Neural cell (in vitro differentiated cells): ENCODE measurements at regions not wholly inside any gene's neighbourhood (a gene's known extent, or its start where the extent isn't known, plus 50 kb on each side); places are given as distances from the start of the nearest gene placed in this dataset.
"Not testable (repeated sequence)": the region's sequence is repeated elsewhere in the genome, so short reads cannot be mapped to it uniquely, and the experiment has no call there.

Experiments used
- CTCF ChIP-seq: fragments of 450-650 bp; IDR thresholded peaks from 2 replicates; pipeline ENCODE4 v1.5.1; 2014; ENCODE audit warnings: antibody characterized with exemption, mild to moderate bottlenecking, moderate library complexity; ENCODE audit not compliant: poor library complexity, severe bottlenecking
- EP300 ChIP-seq: fragments of 450-650 bp; conservative IDR thresholded peaks from 2 replicates; pipeline ENCODE4 v1.6.1; 2014; ENCODE audit warnings: antibody characterized with exemption, mild to moderate bottlenecking, moderate library complexity; ENCODE audit not compliant: poor library complexity, severe bottlenecking
- EZH2 ChIP-seq: fragments of 200-600, 300-800 bp; shearing (Covaris generic), sonication (generic); IDR thresholded peaks from 2 replicates; pipeline ENCODE4 v1.6.1; 2014; ENCODE audit warnings: antibody characterized with exemption, low read length, borderline replicate concordance, mild to moderate bottlenecking; ENCODE audit not compliant: insufficient read depth, poor library complexity, severe bottlenecking
- POLR2AphosphoS5 ChIP-seq: IDR thresholded peaks from 2 replicates; pipeline ENCODE4 v1.6.1; 2012
- RAD21 ChIP-seq: fragments of 450-650 bp; conservative IDR thresholded peaks from 2 replicates; pipeline ENCODE4 v1.6.1; 2014; ENCODE audit warnings: antibody characterized with exemption, mild to moderate bottlenecking, moderate library complexity

- TF ChIP-seq POLR2AphosphoS5, CTCF, EZH2, RAD21, EP300: not testable (repeated sequence)
Measured at GRCh38 chr13:65490725-65491124, 1739.4 kb downstream of the PCDH9 start.
